GM18505 (cell line): ENCODE measurements at regions not wholly inside any gene's neighbourhood (a gene's known extent, or its start where the extent isn't known, plus 50 kb on each side); places are given as distances from the start of the nearest gene placed in this dataset.

Experiments
- ATAC-seq: cut with Tn5 transposase; IDR thresholded peaks from one replicate; pipeline ENCODE4 v1.9.1; 2021; ENCODE audit not compliant: unreplicated experiment
- POLR2A ChIP-seq: IDR thresholded peaks from 4 replicates; pipeline ENCODE4 v1.6.1; 2011; ENCODE audit warnings: borderline replicate concordance; ENCODE audit not compliant: insufficient read depth, insufficient read length; ENCODE audit errors: extremely low read depth

DNA sequence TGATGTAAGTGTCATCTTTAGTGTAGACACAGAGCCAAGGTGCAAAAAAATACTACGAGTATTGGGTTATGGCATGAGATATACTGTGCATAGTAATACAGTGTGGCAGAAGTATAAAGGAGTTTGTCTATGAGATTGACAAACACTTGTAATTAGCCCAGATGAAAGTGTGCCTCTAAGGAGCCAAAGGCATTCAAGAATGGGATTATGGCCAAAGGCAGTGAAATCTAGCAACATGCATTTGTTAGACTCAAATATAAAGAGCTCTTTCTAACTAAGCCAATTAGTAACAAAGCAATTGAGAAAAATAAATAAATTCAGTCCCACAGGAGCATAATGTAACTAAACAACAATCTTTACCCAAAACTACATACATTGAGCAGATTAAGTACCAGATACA is 1761.8 kb downstream of the SUCLG1 start:
- TF ChIP-seq POLR2A: no peak
- no peak for ATAC-seq

DNA sequence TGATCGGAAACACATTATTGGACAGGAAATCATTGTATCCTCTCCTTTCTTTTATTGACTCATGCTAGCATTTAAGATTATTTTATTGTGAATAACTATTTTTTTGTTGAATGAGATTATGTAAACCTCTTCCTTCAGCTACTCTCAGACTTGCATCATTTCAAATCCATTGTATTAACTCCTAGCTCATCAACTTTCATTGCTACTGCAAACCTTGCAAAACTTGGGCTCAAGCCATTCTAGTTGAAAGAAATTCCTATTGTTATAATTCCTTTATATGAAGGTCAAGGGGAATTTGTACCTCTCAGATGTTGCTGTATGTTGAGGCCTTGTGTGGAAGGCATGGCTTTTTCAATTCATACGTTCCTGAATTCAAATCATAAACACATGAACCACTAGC is 1764.6 kb downstream of the SUCLG1 start:
- no peak for TF ChIP-seq POLR2A
- no peak for ATAC-seq

DNA sequence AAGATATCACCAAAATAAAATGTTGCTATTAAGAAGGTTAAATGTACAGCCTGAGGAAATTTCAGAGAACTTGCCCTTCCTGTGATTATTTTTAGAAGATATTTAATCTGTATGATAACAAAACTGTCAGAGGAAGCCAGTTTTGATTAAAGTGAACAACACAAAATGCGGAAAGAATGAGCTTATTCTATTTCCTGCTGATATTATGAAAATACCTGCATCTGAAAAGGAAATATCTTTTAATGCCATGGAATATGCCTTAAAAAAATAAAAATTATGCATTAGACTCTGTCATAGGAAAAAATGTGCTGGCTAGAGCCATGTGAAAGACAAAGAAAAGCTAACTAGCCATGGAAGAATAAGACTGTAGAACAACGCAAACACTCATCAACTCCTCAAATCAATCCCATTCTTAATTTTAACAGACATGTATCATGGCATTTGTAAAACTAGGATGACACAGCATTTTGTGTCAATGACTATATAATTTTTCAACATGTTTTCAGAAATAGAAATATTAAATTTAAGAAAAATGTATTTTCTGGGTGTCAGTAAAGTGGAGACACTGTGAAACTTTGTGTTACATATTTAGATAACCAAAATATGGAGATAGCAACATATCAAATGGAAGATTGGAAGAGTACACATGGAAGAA is 1768.2 kb downstream of the SUCLG1 start:
- ATAC-seq: no peak

GRCh38 chr2:82675186-82675585 is 1783.9 kb downstream of the SUCLG1 start:
- no peak for TF ChIP-seq POLR2A
- no peak for ATAC-seq

More for the DNA sequence above, 1768.2 kb downstream of the SUCLG1 start:
- TF ChIP-seq POLR2A: no peak

DNA sequence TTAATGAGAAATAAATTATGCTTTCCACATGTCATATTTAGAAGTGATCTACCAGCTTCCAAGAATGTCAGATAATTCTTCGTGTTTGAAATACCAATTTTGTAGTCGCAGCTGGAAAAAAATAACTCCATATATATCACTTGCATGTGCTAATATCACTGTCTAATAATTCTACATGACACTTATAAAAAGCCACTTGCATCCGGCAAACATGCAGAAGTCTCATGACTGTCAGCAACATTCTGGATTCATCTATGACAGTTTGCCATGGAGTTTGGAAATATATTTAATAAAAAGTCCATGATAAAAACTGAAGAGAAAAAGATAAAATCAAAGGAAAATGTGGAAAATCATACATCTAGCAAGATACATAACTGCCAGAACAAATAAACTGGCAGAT is 1784.4 kb downstream of the SUCLG1 start:
- TF ChIP-seq POLR2A: no peak
- ATAC-seq: no peak

- ATAC-seq: no peak
- no peak for TF ChIP-seq POLR2A
Observed at GRCh38 chr2:82667491-82667890, 1791.6 kb downstream of the SUCLG1 start.

DNA sequence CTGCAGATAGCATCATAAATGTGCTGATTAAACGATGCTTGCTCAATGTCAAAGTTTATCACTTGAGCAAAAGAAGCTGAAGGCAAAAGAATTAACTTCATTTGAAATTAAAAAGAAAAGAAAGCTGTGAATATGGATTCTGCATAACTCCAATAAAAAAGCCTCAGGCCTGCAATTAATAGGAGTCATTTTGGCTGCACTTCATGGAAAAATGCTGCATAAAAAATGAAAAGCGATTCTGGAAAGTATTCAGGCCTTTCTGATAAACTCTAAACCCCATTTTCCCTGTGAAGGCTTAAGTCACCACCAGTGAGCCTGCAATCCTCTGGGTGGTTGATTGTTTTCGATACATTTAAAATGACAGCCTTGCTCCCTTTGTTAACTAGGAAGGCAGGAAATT is 1793.4 kb downstream of the SUCLG1 start:
- no peak for ATAC-seq
- TF ChIP-seq POLR2A: no peak

GRCh38 chr2:82657106-82657505 is 1802.0 kb downstream of the SUCLG1 start:
- ATAC-seq: no peak
- no peak for TF ChIP-seq POLR2A

- TF ChIP-seq POLR2A: no peak
- no peak for ATAC-seq
Observed at GRCh38 chr2:82656420-82656819, 1802.7 kb downstream of the SUCLG1 start.

DNA sequence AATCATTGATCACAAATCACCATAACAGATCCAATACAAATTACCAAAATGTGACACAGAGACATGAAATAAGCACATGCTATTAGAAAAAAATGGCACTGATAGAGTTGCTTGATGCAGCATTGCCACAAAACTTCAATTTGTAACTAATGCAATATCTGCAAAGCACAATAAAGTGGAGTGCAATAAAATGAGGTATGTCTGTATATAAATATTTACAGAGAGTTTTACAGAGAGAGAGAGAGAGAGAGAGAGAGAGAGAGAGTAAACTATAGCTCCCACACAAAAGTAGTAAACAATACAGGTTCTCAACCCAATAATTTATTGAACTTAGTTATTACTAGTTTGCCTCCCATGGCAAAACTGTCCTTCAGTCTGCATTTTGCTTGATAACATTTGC is 1807.0 kb downstream of the SUCLG1 start:
- TF ChIP-seq POLR2A: no peak
- ATAC-seq: no peak

DNA sequence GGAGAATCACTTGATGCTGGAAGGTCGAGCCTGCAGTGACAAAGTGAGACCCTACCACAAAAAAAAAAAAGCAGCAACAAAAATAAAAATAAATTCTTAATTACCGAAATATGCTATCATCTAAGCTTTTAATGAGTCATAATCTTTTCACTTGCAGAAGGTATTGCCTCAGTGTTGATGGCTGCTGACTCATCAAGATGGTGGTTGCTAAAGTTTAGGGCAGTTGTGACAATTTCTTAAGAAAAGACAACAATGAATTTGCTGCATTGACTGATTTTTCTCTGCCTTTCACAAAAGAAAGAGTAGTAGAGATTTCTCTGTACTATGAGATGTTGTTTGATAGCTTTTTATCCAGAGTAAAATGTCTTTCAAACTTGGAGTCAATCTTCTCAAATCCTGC is 1809.0 kb downstream of the SUCLG1 start:
- no peak for TF ChIP-seq POLR2A
- ATAC-seq: no peak

- TF ChIP-seq POLR2A: no peak
- ATAC-seq: no peak
Observed at GRCh38 chr2:82641598-82642180, 1817.4 kb downstream of the SUCLG1 start.

DNA sequence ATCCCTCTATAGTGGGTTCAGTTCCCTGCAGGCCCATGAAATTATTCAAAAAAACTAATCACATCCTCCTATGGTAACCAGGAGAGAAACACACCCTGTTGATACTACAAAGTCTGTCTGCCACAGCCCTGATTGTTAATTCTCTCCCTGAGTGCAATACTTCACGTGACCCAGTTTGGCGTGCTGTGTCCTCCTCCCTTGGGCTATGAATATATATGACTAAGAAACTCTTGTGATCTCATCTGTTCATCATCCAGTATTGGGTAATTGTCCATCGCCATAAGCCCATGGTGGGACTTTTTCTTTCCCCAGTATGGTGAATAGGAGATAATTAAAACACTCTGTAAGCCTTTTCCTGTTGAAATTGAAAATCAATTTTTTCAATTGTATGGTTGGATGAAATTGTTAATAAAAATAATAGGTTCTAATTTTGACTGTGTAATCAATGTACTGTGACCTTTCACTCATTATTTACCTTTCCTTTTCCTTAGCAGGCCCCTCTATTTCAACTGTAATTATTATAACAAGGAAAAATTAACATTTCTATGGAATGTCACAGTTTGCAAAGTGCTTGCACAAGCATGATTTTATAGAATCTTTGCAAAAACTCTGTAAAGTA is 1822.6 kb downstream of the SUCLG1 start:
- ATAC-seq: no peak
- no peak for TF ChIP-seq POLR2A

- TF ChIP-seq POLR2A: no peak
- no peak for ATAC-seq
Observed at GRCh38 chr2:82599021-82599420, 1860.1 kb downstream of the SUCLG1 start.
